ENCODE measurements at regions not wholly inside any gene's neighbourhood (a gene's known extent, or its start where the extent isn't known, plus 50 kb on each side); places are given as distances from the start of the nearest gene placed in this dataset.
"Not testable (repeated sequence)": the region's sequence is repeated elsewhere in the genome, so short reads cannot be mapped to it uniquely, and the experiment has no call there.

DNA sequence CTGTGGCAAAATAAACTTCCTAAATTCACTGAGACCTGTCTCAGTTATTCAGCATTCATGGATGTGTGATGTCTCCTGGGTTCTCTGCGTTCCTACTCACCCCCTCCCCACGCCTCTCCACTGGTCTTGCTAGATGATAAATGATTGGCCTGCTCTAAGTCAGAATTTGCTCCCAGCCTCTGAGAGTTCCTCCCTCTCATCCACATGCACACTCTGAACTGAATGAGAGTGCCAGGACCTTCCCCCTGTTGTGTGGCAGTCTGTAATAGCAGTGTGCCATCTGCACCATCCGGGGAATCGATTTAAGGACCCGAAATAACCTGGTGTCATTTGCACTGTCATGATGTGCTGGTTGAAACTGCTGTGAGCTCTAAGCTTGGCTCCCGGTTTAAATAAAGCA lies 135.8 kb upstream of the AFDN start:
- DNase-seq: no peak

DNA sequence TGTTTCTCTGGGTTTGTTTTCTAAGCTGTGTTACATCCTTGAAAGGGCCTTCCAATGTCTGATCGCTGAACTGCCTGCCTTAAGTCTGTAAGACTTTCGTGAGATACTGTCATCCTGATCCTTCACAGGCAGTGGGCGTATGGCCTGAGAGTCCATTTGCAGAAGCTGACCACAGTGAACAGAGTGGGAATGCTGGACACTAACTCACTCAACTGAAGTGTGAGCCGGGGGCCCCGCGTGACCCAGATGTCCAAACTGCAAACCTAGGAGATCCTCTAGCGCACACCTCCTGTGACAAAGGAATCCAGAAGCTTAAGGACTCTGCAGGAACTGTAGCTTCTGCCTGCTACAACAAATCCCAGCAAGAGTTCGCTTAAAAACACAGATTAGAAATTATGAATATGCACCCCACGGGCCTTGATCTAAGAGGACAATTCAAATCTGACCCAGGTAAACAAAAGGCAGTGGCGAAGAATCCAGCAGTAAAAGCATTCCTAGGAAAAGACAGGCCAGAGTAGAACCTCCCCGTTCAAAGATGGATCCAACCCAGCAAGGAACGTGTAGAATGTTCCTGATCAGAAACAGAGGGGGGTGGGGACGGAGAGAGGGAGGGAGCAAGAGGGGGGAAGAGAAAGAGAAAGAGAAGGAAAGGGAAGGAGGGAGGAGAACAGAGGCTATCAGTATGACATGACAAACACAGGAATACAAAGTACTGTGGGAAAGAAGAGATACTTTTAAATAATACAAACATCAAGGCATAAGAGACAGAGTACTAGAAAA lies 135.0 kb upstream of the AFDN start:
- no peak for DNase-seq

DNA sequence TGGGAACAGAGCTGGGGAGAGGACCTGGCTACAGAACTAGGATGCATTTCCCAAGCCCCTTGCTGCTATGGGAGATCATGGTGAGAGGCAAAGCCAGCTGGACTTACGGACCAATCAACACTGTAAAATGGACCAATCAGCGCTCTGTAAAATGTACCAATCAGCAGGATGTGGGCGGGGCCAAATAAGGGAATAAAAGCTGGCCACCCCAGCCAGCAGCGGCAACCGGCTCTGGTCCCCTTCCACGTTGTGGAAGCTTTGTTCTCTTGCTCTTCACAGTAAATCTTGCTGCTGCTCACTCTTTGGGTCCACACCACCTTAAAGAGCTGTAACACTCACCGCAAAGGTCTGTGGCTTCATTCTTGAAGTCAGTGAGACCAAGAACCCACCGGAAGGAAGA lies 133.2 kb upstream of the AFDN start:
- DNase-seq: not testable (repeated sequence)

DNA sequence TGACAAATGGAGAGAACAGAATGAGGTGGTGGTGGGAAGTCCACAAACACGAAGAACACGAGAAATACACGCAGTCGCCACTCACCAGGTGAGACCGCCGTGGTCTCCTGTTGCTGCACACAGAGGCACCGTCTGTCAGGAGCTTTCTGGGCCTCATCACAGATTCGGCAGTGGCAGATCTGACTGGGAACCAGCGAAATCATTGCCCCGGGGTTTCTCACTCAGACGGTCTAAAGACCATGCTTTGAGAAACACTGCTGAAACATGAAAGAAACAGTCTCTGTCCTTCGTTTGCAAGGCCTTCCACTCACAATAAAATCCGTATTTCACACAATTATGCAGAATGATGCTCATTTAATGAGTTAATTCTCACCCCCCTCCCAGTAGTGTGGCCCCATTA lies 130.9 kb upstream of the AFDN start:
- DNase-seq: no peak

DNA sequence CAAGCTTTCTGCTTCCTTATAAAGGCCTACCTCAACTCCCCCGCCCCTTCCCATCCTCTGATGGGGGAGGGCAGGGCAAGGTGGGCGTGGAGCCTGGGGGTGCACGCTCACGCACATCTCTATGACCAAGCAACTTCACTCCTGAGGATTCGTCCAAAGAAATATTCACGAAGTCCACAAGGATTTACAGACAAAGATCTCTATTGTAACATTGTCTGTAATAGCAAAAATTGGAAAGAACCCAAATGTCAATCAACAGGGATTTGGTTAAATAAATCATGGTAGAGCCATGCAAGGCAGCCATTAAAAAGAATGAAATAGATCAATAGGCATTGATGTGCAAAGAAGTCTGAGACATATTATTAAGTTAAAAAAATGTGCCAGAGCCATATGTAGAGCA lies 130.4 kb upstream of the AFDN start:
- no peak for DNase-seq

DNA sequence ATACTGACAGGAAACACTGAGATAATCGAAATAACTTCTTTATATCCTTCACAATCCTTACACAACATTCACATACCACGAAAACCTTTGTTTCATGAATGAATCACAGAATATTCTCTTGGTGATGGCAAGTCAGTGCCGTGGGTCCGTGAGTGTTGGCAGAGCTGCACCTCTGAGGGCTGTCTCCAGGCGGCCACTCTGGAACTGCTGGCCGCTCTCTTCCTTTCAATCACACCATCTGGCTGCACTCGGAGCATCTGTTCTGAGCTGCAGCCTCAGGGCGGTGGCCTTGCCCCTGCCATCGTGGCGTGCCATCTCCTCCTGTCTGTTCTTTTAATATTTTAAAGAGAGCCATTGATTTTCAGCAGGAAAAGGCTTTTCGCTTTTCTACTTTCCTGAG lies 129.4 kb upstream of the AFDN start:
- peak; percentile 76 for DNase-seq

DNA sequence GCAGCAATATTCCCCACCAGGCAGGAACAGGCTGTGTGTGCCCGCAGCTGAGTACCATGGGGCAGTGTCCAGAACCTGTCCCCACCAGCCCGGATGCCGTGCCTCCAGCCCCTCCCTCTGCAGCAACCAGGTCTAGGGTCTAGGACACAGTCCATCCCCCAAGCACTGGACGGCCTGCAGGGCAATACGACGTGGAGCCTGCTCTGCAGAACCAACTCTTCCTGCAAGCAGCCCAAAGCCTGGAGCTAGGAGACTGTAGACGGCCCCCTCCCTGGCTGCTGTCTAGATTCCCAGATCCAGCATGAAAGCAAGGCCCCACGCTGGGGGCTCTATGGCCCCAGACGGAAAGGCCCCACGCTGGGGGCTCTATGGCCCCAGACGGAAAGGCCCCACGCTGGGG lies 128.2 kb upstream of the AFDN start:
- DNase-seq: no peak

DNA sequence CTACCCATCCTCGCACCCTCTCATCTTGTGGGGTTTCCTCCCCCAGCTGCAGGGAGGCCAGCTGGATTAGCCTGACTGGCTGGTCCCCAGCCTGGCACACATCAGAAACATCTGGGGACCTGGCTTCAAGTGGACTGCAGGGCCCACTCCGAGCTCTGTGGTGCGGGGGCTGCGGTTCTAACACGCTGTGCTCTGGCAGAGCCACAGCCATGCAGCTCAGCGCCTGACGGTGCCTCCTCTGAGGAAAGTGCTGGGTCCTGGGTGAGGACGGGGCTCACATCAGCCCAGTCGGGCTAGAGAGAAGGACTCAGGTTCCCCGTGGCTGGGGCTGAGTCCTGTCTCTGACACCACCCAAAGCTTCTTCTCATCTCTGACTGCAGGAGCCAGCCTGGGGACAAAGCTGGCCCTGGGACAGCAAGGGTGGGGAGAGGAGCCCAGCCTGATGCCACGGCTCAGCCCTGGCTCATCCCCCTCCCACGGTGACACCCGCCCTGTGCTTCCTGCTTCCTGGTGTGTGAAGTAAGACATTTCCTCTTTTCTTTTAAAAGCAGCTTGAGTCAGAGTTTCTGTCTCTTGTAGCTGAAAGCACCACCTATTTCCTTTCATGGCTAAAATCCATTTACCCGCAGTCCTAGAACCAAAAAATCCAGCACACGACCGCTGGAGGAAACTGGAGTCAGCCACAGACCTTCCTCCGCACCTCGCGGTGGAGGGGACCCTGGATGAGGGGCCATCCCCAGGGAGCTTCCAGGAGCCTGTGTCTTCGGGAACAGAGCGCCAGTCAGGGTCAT lies 127.4 kb upstream of the AFDN start:
- DNase-seq: no peak

DNA sequence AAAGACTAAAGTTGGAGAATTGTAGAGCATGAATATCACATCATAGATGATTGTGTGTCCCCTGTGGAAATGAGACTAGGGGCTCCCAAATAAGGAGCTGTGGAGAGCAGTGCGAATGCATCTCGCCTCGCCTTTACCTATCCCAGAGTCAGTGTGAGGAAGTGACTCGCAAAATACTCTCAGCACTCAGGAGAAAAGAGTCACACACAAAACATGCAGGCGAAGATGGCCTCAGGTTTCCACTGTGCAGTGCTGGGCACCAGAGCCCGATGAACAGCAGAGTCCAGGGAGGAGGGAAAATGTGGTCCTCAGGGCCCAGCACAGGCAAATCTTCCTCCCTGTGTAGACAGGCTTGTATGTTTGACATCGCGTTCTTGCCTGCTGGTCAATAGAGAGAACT lies 126.5 kb upstream of the AFDN start:
- no peak for DNase-seq

DNA sequence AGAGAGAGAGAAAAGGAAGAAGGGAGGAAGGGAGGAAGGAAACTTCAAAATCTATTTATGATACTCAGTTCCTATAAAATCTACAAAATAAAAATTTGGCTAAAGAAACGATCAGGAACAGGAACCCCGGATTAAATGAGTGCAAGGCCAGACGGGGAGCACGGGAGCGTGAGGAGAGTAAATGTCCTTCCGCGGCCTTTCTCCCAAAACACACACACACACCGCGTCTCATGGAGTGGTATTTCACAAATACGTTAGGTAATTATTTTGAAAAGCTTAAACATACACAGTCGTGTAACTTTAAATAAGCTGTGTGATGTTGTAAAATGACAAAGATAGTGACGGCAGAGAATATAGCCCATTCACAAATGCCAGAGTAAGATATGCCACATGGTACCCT lies 125.7 kb upstream of the AFDN start:
- no peak for DNase-seq

DNA sequence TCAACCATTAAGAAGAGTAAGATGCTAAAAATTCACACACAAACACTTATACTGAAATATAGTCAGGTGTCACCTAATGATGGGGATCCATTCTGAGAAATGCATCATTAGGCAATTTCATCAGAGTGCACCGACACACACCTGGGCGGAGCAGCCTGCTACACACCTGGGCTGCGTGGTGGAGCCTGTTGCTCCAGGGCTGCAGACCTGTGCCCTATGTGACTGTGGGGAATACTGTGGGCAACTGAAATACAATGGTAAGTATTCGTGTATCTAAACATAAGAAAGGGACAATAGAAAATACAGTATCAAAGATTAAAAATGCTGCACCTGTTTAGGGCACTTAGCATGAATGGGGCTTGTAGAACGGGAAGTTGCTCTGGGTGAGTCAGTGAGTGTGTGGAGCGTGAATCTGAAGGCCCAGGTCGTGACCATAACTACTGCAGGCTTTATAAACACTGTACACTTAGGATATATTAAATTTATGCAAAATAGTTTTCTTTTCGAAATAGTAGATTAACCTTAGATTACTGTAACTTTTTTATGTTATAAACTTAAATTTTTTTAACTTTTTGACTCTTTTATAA lies 124.4 kb upstream of the AFDN start:
- DNase-seq: no peak

DNA sequence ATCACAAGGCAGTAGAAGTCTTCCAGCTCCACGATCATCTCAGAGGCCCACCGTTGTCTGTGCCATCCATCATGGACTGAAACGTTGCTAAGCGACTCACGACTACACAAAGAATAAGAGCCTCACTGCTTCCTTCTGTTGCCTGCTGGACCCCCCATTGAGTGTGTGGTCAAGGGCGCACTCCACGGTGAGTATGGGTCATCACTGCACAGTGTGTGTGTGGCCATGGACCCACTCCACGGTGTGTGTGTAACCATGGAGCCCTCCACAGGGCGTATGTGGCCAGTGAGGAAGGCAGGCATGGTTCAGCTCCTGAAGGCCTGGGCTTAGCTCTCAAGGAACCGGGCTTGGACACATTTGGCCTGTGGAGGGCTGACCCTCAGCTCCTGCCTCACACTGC lies 123.4 kb upstream of the AFDN start:
- DNase-seq: no peak

DNA sequence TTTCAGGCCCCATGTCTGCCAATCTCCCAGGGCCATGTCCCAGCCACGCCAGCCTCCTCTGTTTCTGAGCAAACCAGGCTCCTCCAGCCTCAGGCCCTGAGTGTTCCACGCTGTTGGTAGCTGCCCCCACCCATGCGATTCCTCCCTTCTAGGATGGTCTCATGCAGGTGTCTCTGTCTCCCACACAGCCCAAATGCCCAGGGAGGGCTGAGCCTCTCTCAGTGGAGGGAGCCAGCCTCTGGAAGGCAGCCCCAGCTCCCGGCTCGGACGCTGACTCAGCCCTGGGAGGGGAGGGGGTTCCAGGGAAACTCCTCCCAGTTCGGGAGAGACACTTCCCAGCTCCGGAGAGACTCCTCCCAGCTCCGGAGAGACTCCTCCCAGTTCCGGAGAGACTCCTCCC lies 122.9 kb upstream of the AFDN start:
- DNase-seq: no peak

DNA sequence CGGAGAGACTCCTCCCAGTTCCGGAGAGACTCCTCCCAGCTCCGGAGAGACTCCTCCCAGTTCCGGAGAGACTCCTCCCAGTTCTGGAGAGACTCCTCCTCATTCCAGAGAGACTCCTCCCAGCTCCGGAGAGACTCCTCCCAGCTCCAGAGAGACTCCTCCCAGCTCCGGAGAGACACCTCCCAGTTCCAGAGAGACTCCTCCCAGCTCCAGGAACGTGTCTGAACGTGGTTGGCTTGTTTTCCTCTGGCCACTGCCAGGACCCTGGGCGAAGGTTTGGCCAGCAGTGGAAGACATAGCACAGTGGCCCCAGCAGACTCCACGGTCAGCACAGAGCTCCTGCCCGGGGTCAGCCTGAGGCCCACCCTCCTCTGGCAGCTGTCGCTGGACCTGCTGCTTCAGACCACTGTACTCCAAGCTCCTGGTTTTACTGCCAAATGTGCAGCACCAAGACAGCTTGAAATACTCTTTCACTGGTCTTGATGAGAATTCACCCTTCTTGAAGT lies 122.3 kb upstream of the AFDN start:
- DNase-seq: no peak

DNA sequence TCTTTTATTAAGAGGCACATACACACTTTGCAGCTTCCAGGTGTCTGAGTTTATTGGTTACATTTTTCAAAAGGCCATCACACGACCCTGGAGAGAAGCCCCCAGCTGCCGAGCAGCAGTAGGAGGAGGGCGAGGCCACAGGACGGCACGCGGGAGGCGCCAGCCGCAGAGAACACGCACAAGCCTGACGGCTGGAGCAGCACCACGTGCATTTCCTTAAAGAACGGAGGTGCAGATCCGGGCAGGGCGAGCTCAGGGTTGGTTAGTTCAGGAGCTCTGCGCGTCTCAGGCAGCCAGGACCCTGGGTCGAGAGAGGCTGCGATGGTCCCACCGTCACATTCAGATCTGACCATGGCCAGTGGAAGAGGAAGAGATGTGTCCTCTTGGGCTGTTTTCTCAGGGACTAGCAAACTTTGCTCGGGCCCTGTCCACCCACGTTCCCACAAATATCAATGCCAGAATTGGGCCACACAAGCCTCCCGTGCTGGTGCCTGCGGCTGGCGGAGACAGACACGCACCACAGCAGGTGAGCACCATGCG lies 121.4 kb upstream of the AFDN start:
- DNase-seq: no peak

DNA sequence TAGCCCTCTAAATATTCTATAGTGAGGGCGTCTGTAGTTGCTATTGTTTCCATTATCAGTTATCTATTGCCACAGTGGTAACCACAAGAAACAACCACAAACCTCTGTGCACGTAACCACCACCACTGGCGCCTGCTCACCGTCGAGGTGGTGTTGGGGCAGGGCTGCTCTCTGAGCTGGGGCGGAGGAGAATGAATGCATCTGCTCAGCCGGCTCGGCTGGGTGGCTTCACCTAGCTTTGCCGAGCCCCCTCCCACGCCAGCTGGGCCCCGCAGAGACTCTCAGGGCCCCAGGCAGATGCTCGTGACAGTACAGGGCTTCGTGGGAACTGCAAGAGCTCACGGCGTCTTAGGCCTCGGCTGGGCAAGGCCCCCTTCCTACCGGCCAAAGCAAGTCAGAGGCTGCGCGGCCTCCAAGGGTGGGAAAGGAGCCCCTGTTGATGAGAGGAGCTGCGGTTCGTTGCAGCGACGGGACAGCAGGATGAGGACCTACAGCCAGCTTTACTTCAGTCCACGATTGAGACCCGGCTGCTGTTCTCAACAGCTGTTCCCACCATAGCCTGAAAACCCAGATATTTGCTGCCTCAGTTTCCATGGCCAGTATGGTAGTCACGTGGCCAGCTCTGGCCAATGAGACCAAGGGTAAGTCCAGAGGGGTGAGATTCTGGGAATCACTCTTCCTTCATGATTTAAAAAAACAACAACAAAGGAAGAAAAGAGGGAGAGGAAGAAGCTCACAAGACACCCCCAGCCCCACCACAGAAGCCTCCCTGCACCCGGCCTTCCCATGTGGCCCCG lies 120.2 kb upstream of the AFDN start:
- DNase-seq: no peak

DNA sequence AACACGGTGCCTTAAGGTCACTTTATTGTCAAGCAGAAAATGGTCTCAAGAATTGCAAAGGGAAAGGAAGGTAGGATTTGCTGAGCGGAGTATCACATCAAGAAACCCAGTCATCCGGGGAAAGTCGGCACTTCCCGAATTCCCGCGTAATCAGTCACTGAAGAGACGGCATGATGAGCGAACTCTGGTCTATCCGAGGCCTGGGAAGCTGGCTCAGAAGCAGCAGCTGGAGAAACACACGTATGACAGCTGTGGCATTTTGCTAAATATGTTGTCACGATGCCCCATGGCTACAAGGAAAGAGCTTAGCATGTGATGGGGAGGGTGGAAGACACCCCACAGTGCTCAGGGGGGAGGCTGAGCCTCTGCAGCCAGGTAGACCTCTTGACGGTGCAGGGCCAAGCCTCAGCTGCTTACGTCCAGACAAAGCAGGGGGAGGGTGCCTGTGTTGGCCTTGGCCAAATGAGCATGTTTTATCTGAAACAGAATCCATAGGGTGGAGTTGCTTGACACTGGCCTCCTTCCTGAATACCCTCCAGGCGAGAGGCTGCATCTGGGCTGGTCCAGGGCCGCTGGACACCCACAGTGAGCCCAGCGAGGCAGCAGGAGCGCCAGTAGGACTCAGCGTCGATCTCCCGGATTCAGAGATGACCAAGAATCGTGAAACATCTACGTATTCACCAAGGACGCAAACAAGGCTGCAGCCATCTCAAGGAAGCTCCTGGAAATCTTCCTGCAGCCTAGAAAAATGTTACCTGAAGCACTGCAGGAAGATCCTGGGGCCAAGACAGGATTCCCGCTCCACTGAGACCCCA lies 118.8 kb upstream of the AFDN start:
- DNase-seq: no peak

DNA sequence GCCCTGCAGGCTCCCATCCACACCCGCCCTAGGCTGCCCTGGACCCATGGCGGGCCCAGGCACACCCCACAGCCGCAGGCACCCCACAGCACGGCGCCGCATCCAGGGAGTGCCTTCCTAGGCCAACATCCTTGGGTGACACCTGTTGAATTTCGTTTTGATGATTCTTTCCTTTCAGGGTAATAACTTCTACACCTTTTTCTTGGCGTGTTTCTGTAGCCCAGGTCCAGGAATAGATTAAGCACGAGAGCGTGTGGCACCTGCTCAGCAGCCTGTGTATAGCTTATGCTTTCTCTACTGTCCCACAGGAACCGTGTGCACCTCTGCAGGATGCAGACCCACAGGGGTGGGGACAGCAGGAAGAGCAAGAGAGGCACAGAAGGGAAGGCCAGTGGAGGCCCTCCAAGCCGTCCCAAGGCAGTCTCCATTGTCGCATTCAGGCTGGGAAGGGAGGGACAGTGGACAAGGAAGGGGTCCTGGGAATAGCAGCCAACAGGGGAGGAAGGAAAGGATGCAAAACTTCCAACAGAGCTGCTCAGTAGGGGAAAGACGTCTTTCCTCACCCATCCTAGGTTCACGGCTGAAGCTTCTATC lies 118.1 kb upstream of the AFDN start:
- no peak for DNase-seq

DNA sequence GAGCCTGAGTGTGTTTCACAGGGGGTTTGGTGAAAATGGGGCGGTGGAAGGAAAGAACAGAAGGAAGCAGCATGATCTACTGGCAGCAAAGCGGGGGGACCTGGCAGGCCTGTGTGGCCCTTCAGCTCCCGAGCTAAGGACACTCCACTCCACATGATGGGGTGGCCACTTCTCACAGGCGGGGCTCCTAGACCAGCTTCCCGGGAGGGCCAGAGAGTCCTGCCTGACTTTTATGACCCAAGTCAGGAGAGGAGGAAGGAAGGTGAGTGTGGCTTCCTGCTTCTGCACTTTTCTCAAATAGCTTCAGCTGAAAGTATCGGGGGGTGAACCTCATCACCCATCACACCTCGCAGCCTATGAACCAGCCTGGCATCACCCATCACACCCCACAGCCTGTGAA lies 117.5 kb upstream of the AFDN start:
- DNase-seq: no peak

DNA sequence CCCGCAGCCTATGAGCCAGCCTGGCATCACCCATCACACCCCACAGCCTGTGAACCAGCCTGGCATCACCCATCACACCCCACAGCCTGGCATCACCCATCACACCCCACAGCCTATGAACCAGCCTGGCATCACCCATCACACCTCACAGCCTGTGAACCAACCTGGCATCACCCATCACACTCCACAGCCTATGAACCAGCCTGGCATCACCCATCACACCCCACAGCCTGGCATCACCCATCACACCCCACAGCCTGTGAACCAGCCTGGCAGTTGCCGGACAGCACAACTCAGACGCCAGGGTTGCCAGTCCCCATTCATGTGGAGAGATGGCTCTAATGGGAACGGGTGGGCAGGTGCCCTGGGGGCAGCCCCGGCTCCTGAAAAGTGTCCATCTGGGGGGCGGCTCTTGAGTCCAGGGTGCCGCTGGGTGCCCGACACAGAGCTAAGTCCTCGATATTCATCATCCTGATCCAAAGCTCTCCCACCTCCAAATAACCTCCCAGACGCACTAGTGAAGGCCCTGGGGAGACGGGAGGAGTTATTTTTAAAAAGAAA lies 116.9 kb upstream of the AFDN start:
- DNase-seq: not testable (repeated sequence)

DNA sequence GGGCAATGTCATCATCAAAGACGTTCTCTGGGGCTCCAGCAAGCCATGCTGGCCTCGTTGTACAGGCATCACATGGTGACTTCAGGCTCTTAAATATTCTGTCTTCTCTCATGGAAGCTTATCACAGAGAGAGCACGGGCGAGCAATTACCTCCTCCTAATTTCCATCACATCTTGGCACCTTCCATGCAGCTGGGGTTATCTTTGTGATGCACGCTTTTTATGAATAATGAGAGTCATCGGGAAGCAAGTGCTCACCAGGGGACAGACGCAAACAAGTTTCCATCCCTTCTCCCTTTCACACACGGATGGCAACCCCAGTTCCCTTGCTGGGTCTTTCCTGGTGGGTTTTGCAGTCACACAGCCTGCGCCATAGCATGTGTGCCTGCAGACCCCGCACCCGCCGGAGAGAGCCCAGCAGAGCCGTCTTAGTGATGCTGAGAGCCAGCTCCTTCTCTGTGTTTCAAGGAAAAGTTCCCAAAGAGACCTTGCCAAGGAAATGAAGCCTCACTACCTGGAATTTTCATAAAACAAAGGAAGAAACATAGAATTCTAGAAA lies 116.3 kb upstream of the AFDN start:
- no peak for DNase-seq

Data from retina (tissue), 1 donor.